HCT116 (cell line): ENCODE measurements at regions not wholly inside any gene's neighbourhood (a gene's known extent, or its start where the extent isn't known, plus 50 kb on each side); places are given as distances from the start of the nearest gene placed in this dataset.
"Not testable (repeated sequence)": the region's sequence is repeated elsewhere in the genome, so short reads cannot be mapped to it uniquely, and the experiment has no call there.

Source experiments
- ATAC-seq: fragments of 200-7000 bp; cut with Tn5 transposase; 2 replicates; pipeline ENCODE4 v1.9.1; 2020; ENCODE audit warnings: mild to moderate bottlenecking, moderate library complexity
- BruUV-seq: library from RNA; stranded (reverse); fragments of 400-500 nt; replicated peaks from 2 replicates; lab custom pipeline; 2021; lab: Mats Ljungman, UMichigan
- CTCF ChIA-PET: fragments of 300-600 bp; sonication (Branson Sonifier 250); formaldehyde crosslinking; loops from one replicate; lab custom pipeline; 2021; ENCODE audit warnings: antibody characterized with exemption; lab: Charles Lee
- POLR2A ChIA-PET: fragments of 300-600, 350-600 bp; sonication (Branson Sonifier 250); formaldehyde crosslinking; loops from one replicate; lab custom pipeline; 2021; ENCODE audit warnings: antibody characterized with exemption; lab: Charles Lee
- RAD21 ChIA-PET, 2 experiments: fragments of 300-600 bp; sonication (Branson Sonifier 250); formaldehyde crosslinking; loops; one replicate each; lab custom pipeline; 2023; ENCODE audit warnings: low total read pairs in 2 of 2; ENCODE audit not compliant: uncharacterized antibody in 2 of 2, unreplicated experiment in 2 of 2, low non-redundant PET in 1 of 2; lab: Charles Lee
- DNase-seq: peaks from one replicate; pipeline ENCODE4 v3.0.0-alpha.2; 2010; ENCODE audit warnings: low read depth, low spot score
- H2AFZ ChIP-seq: fragments of 200-600 bp; shearing (Covaris generic), sonication (generic); 2 replicates; pipeline ENCODE4 v1.6.1; 2017; ENCODE audit warnings: low read depth, mixed run types, mixed read lengths, antibody characterized with exemption, low read length; ENCODE audit not compliant: poor library complexity, severe bottlenecking
- H3K27ac ChIP-seq: 2 replicates; pipeline ENCODE4 v1.5.1; 2012; ENCODE audit warnings: low read depth, low read length
- H3K27me3 ChIP-seq: fragments of 200-600 bp; sonication (generic); 2 replicates; pipeline ENCODE4 v1.6.1; 2016; ENCODE audit warnings: mixed run types, low read length, mixed read lengths; ENCODE audit not compliant: insufficient read depth
- H3K36me3 ChIP-seq, 2 experiments: fragments of 200-500 bp in 1 of 2; fragments of 200-600 bp in 1 of 2; sonication (Bioruptor generic) in 1 of 2; sonication (generic) in 1 of 2; 2 replicates each; pipeline versions ENCODE4 v1.5.1 to v1.6.1; 2014 to 2016; ENCODE audit warnings: low read length in 2 of 2, inconsistent platforms in 1 of 2, mixed read lengths in 1 of 2, mixed run types in 1 of 2; ENCODE audit not compliant: insufficient read depth in 2 of 2, control insufficient read depth in 1 of 2
- H3K4me1 ChIP-seq, 2 experiments: fragments of 200-600 bp in 1 of 2; sonication (generic) in 1 of 2; 2 replicates each; pipeline versions ENCODE4 v1.5.1 to v1.6.1; 2012 to 2017; ENCODE audit warnings: low read length in 2 of 2, inconsistent platforms in 1 of 2, mild to moderate bottlenecking in 1 of 2, mixed read lengths in 1 of 2, mixed run types in 1 of 2, moderate library complexity in 1 of 2; ENCODE audit not compliant: insufficient read depth in 2 of 2, control insufficient read depth in 1 of 2
- H3K4me2 ChIP-seq: fragments of 200-600 bp; sonication (generic); 2 replicates; pipeline ENCODE4 v1.6.1; 2017; ENCODE audit warnings: mixed run types, low read length, mixed read lengths
- H3K4me3 ChIP-seq, 2 experiments: fragments of 200-600 bp in 1 of 2; sonication (generic) in 1 of 2; replicated peaks in 1 of 2; 2 replicates each; pipeline ENCODE4 v1.5.1; 2011 to 2016; ENCODE audit warnings: low read length in 2 of 2, control low read depth in 1 of 2, low read depth in 1 of 2, mild to moderate bottlenecking in 1 of 2, mixed read lengths in 1 of 2, mixed run types in 1 of 2
- H3K79me2 ChIP-seq: fragments of 200-600 bp; sonication (generic); 2 replicates; pipeline ENCODE4 v1.6.1; 2017; ENCODE audit warnings: mild to moderate bottlenecking, mixed run types, low read length, moderate library complexity, mixed read lengths; ENCODE audit not compliant: insufficient read depth
- H3K9ac ChIP-seq: fragments of 200-600 bp; sonication (generic); 2 replicates; pipeline ENCODE4 v1.6.1; 2016; ENCODE audit warnings: low read length, mixed read lengths
- H3K9me2 ChIP-seq: fragments of 200-600 bp; sonication (generic), shearing (Covaris generic); 2 replicates; pipeline ENCODE4 v1.6.1; 2017; ENCODE audit warnings: mixed run types, mild to moderate bottlenecking, moderate library complexity; ENCODE audit not compliant: insufficient read depth
- H3K9me3 ChIP-seq, 2 experiments: fragments of 200-500 bp in 1 of 2; fragments of 200-600 bp in 1 of 2; sonication (Bioruptor generic) in 1 of 2; sonication (generic) in 1 of 2; 2 replicates each; pipeline ENCODE4 v1.6.1; 2014 to 2017; ENCODE audit warnings: low read length in 2 of 2, mixed read lengths in 2 of 2, inconsistent platforms in 1 of 2, low read depth in 1 of 2, mild to moderate bottlenecking in 1 of 2, mixed run types in 1 of 2, moderate library complexity in 1 of 2; ENCODE audit not compliant: control insufficient read depth in 1 of 2, insufficient read depth in 1 of 2
- H4K20me1 ChIP-seq: fragments of 200-600 bp; sonication (generic), shearing (Covaris generic); 2 replicates; pipeline ENCODE4 v1.6.1; 2017; ENCODE audit warnings: mixed run types, mild to moderate bottlenecking, moderate library complexity; ENCODE audit not compliant: insufficient read depth
- ATF3 ChIP-seq: IDR thresholded peaks from 2 replicates; pipeline ENCODE4 v1.6.1; 2012
- CEBPB ChIP-seq: IDR thresholded peaks from 2 replicates; pipeline ENCODE4 v1.6.1; 2012; ENCODE audit warnings: low read depth
- CTCF ChIP-seq, 3 experiments: fragments of 200-600 bp in 1 of 3; sonication (generic) in 1 of 3; IDR thresholded peaks in 2 of 3; conservative IDR thresholded peaks in 1 of 3; 2 replicates each; pipeline ENCODE4 v1.5.1; 2012 to 2017; ENCODE audit warnings: low read depth in 2 of 3, low read length in 2 of 3, antibody characterized with exemption in 1 of 3, borderline replicate concordance in 1 of 3, control low read depth in 1 of 3, mild to moderate bottlenecking in 1 of 3, mixed read lengths in 1 of 3, mixed run types in 1 of 3, moderate library complexity in 1 of 3; ENCODE audit not compliant: insufficient read depth in 1 of 3
- EGR1 ChIP-seq: IDR thresholded peaks from 2 replicates; pipeline ENCODE4 v1.6.1; 2012; ENCODE audit warnings: low read depth
- ELF1 ChIP-seq: IDR thresholded peaks from 2 replicates; pipeline ENCODE4 v1.6.1; 2012; ENCODE audit warnings: low read depth, borderline replicate concordance
- EZH2phosphoT487 ChIP-seq: fragments of 200-600 bp; IDR thresholded peaks from 2 replicates; pipeline ENCODE4 v1.6.1; 2018; ENCODE audit warnings: antibody characterized with exemption, borderline replicate concordance
- FOSL1 ChIP-seq: IDR thresholded peaks from 2 replicates; pipeline ENCODE4 v1.6.1; 2012; ENCODE audit warnings: low read depth
- POLR2A ChIP-seq: IDR thresholded peaks from 2 replicates; pipeline ENCODE4 v1.7.0; 2011; ENCODE audit warnings: borderline replicate concordance; ENCODE audit not compliant: insufficient read depth, insufficient read length; ENCODE audit errors: extremely low read depth
- POLR2AphosphoS5 ChIP-seq: IDR thresholded peaks from 2 replicates; pipeline ENCODE4 v1.6.1; 2011; ENCODE audit warnings: mild to moderate bottlenecking, low read depth, low read length, moderate library complexity
- REST ChIP-seq: IDR thresholded peaks from 2 replicates; pipeline ENCODE4 v1.6.1; 2012; ENCODE audit warnings: low read depth
- SIN3A ChIP-seq: IDR thresholded peaks from 2 replicates; pipeline ENCODE4 v1.6.1; 2012; ENCODE audit warnings: low read depth
- YY1 ChIP-seq: IDR thresholded peaks from 2 replicates; pipeline ENCODE4 v1.6.1; 2011; ENCODE audit warnings: low read length, low read depth, moderate library complexity, mild to moderate bottlenecking; ENCODE audit not compliant: insufficient replicate concordance; ENCODE audit errors: extremely low read depth
- ZBTB33 ChIP-seq: IDR thresholded peaks from 2 replicates; pipeline ENCODE4 v1.6.1; 2011; ENCODE audit warnings: mild to moderate bottlenecking, low read length, moderate library complexity; ENCODE audit not compliant: insufficient replicate concordance; ENCODE audit errors: extremely low read depth
- intact Hi-C: fragments of 100-400 bp; cut with micrococcal nuclease; formaldehyde crosslinking; loops from 2 replicates; pipeline ENCODE4 v1.10.0; 2022

GRCh38 chr3:36633897-36634296, 130.5 kb downstream of the DCLK3 start:
- POLR2A ChIA-PET = not testable (repeated sequence)

GRCh38 chr3:36633060-36633459, 131.3 kb downstream of the DCLK3 start:
- no peak overlapping the region for H3K4me3 ChIP-seq
- H3K4me1 ChIP-seq = no peaks in the 10 kb centered on the region
- H3K9ac ChIP-seq = no peak overlapping the region
- no peak for DNase-seq
- H3K9me2 ChIP-seq = no peaks in the 10 kb centered on the region
- BruUV-seq = no TSS peak
- H3K9me3 ChIP-seq = no peaks in the 10 kb centered on the region
- RAD21 ChIA-PET = no interaction called here
- H3K36me3 ChIP-seq = no peaks in the 10 kb centered on the region
- H3K4me2 ChIP-seq = no peak overlapping the region
- ATAC-seq = no peak
- H2AFZ ChIP-seq = no peak overlapping the region
- intact Hi-C loops = no loop called here
- H3K27me3 ChIP-seq = peaks cover 20% of the 10 kb centered on the region
- CTCF ChIA-PET = no interaction called here
- no peak overlapping the region for H3K27ac ChIP-seq
- POLR2A ChIA-PET = no interaction called here
- H3K79me2 ChIP-seq = no peaks in the 10 kb centered on the region
- no peaks in the 10 kb centered on the region for H4K20me1 ChIP-seq
- TF ChIP-seq ELF1 (no peak), EZH2phosphoT487 (no peak), POLR2AphosphoS5 (no peak), POLR2A (no peak), REST (no peak), YY1 (no peak), SIN3A (no peak), CEBPB (no peak), ZBTB33 (no peak), CTCF (IDR thresholded peaks at IDR 0.05 in 2 of 3, conservative IDR thresholded peaks at IDR 0.05 in 1 of 3; ENCODE audit: borderline replicate concordance in 1 of 3, insufficient read depth in 1 of 3, low read depth in 2 of 3, low read length in 2 of 3) (no peak), ATF3 (no peak), FOSL1 (no peak), EGR1 (no peak)

More at GRCh38 chr3:36633897-36634296, 130.5 kb downstream of the DCLK3 start:
- H3K9ac ChIP-seq, H3K9me2 ChIP-seq, RAD21 ChIA-PET, CTCF ChIA-PET, H4K20me1 ChIP-seq, DNase-seq, ATAC-seq, H3K9me3 ChIP-seq, intact Hi-C loops, H3K4me3 ChIP-seq, H2AFZ ChIP-seq, H3K79me2 ChIP-seq, H3K36me3 ChIP-seq, H3K27ac ChIP-seq, H3K4me2 ChIP-seq, BruUV-seq, H3K4me1 ChIP-seq: not testable (repeated sequence)
- peaks cover 21% of the 10 kb centered on the region for H3K27me3 ChIP-seq
